ENCODE measurements at regions not wholly inside any gene's neighbourhood (a gene's known extent, or its start where the extent isn't known, plus 50 kb on each side); places are given as distances from the start of the nearest gene placed in this dataset.
A peak's percentile ranks its signal among the peaks of the same experiment; 100 is the strongest.

GRCh38 chr21:38743772-38744529, 61.8 kb upstream of the ETS2 start:
- H3K36me3 ChIP-seq (ENCODE audit: insufficient read depth, low read length) = no peaks in the 10 kb centered on the region

GRCh38 chr21:38744861-38745260, 60.9 kb upstream of the ETS2 start:
- Histone ChIP-seq H3K4me1 (ENCODE audit: insufficient read depth, low read length) (peaks cover 11% of the 10 kb centered on the region), H3K27ac (ENCODE audit: low read depth, low read length) (no peak overlapping the region), H3K36me3 (ENCODE audit: insufficient read depth, low read length) (no peaks in the 10 kb centered on the region), H3K27me3 (ENCODE audit: insufficient read depth, low read length, poor library complexity, severe bottlenecking) (no peaks in the 10 kb centered on the region), H3K4me3 (ENCODE audit: low read length) (no peak overlapping the region), H3K9me3 (ENCODE audit: low read length) (no peaks in the 10 kb centered on the region)
- ChIA-PET CTCF (no interaction called here), POLR2A (no interaction called here)
- Mint-ChIP-seq H3K36me3 (peaks cover 0 to 3% (median 0%) of the 10 kb centered on the region in 3 donors), H3K9me3 (no peaks in the 10 kb centered on the region), H3K27ac (no peak overlapping the region), H3K4me3 (no peak overlapping the region), H3K4me1 (peaks cover 16 to 20% (median 16%) of the 10 kb centered on the region in 3 donors), H3K27me3 (peaks cover 5 to 18% of the 10 kb centered on the region in 2 donors)
- DNase-seq = no peak

More at GRCh38 chr21:38743772-38744529, 61.8 kb upstream of the ETS2 start:
- Histone ChIP-seq H3K27ac (ENCODE audit: low read depth, low read length) (no peak overlapping the region), H3K27me3 (ENCODE audit: insufficient read depth, low read length, poor library complexity, severe bottlenecking) (no peaks in the 10 kb centered on the region), H3K9me3 (ENCODE audit: low read length) (no peaks in the 10 kb centered on the region), H3K4me3 (ENCODE audit: low read length) (no peak overlapping the region), H3K4me1 (ENCODE audit: insufficient read depth, low read length) (peaks cover 11% of the 10 kb centered on the region)
- Mint-ChIP-seq H3K9me3 (no peaks in the 10 kb centered on the region), H3K4me3 (no peak overlapping the region), H3K36me3 (peaks cover 0 to 3% (median 0%) of the 10 kb centered on the region in 3 donors), H3K27me3 (peaks cover 5 to 18% of the 10 kb centered on the region in 2 donors), H3K27ac (no peak overlapping the region), H3K4me1 (peaks cover 16 to 23% (median 19%) of the 10 kb centered on the region in 3 donors)
- no peak for DNase-seq
- ChIA-PET POLR2A (interaction anchor here (0.6 kb wide), 1 partner anchor 9 kb away, joined by 5 read pairs; no protein-coding TSS in a partner anchor), CTCF (no interaction called here)

GRCh38 chr21:38747810-38748209, 57.9 kb upstream of the ETS2 start:
- H3K4me3 Mint-ChIP-seq = no peak overlapping the region
- peaks cover 0 to 3% (median 0%) of the 10 kb centered on the region in 3 donors for H3K36me3 Mint-ChIP-seq
- no peak overlapping the region for H3K27ac Mint-ChIP-seq
- H3K27me3 Mint-ChIP-seq = peaks cover 8 to 21% of the 10 kb centered on the region in 2 donors
- no peak for DNase-seq
- Histone ChIP-seq H3K9me3 (ENCODE audit: low read length) (no peaks in the 10 kb centered on the region), H3K4me1 (ENCODE audit: insufficient read depth, low read length) (no peaks in the 10 kb centered on the region), H3K27ac (ENCODE audit: low read depth, low read length) (no peak overlapping the region), H3K36me3 (ENCODE audit: insufficient read depth, low read length) (no peaks in the 10 kb centered on the region), H3K27me3 (ENCODE audit: insufficient read depth, low read length, poor library complexity, severe bottlenecking) (no peaks in the 10 kb centered on the region), H3K4me3 (ENCODE audit: low read length) (no peak overlapping the region)
- H3K4me1 Mint-ChIP-seq = no peaks in the 10 kb centered on the region
- POLR2A ChIA-PET = no interaction called here
- CTCF ChIA-PET = no interaction called here
- no peaks in the 10 kb centered on the region for H3K9me3 Mint-ChIP-seq

DNA sequence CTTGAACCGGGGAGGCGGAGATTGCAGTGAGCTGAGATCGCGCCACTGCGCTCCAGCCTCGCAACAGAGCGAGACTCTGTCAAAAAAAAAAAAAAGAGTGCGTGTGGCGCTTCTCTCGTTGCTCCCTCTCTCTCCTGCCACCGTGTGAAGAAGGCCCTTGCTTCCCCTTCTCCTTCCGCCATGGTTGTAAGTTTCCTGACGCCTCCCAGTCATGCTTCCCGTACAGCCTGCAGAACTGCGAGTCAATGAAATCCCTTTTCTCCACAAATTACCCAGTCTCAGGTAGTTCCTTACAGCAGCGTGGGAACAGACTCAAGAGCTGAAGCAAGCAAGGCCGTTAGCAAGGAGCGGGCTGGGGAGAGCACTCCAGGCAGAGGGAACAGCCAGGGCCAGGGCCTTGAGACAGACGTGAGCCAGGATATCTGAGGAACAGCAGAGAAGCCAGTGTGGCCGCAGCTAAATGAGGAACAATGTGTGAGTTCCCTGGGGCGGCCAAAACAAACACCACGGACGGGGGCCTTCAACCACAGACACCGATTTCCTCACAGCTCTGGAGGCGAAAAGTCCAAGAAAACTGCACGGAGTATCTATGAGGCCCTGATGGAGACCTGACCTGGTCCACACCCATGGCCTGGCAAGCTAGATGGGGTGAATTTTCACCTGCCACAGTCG, 54.2 kb upstream of the ETS2 start:
- H3K4me1 Mint-ChIP-seq = peaks cover 8 to 14% (median 13%) of the 10 kb centered on the region in 3 donors
- Histone ChIP-seq H3K4me3 (ENCODE audit: low read length) (no peak overlapping the region), H3K9me3 (ENCODE audit: low read length) (no peaks in the 10 kb centered on the region), H3K4me1 (ENCODE audit: insufficient read depth, low read length) (no peaks in the 10 kb centered on the region), H3K36me3 (ENCODE audit: insufficient read depth, low read length) (no peaks in the 10 kb centered on the region), H3K27me3 (ENCODE audit: insufficient read depth, low read length, poor library complexity, severe bottlenecking) (no peaks in the 10 kb centered on the region), H3K27ac (ENCODE audit: low read depth, low read length) (no peak overlapping the region)
- DNase-seq = no peak
- H3K36me3 Mint-ChIP-seq = peaks cover 0 to 3% (median 0%) of the 10 kb centered on the region in 3 donors
- no peaks in the 10 kb centered on the region for H3K9me3 Mint-ChIP-seq
- peak overlapping the region in 1 of 8 donors; percentile 61 for H3K27ac Mint-ChIP-seq
- CTCF ChIA-PET = interaction anchor here (1.1 kb wide), 1 partner anchor 56 kb away, joined by 6 read pairs; no protein-coding TSS in a partner anchor
- POLR2A ChIA-PET = no interaction called here
- no peak overlapping the region for H3K4me3 Mint-ChIP-seq
- H3K27me3 Mint-ChIP-seq = peaks cover 8 to 12% of the 10 kb centered on the region in 2 donors

- Histone ChIP-seq H3K27ac (ENCODE audit: low read depth, low read length) (no peak overlapping the region), H3K36me3 (ENCODE audit: insufficient read depth, low read length) (no peaks in the 10 kb centered on the region), H3K4me1 (ENCODE audit: insufficient read depth, low read length) (no peaks in the 10 kb centered on the region), H3K9me3 (ENCODE audit: low read length) (no peaks in the 10 kb centered on the region), H3K27me3 (ENCODE audit: insufficient read depth, low read length, poor library complexity, severe bottlenecking) (no peaks in the 10 kb centered on the region), H3K4me3 (ENCODE audit: low read length) (no peak overlapping the region)
- Mint-ChIP-seq H3K36me3 (no peaks in the 10 kb centered on the region), H3K27ac (no peak overlapping the region), H3K4me3 (no peak overlapping the region), H3K27me3 (peaks cover 8% of the 10 kb centered on the region in 2 donors), H3K4me1 (peaks cover 8 to 14% (median 13%) of the 10 kb centered on the region in 3 donors), H3K9me3 (no peaks in the 10 kb centered on the region)
- CTCF ChIA-PET = no interaction called here
- POLR2A ChIA-PET = no interaction called here
- DNase-seq = no peak
Observed at GRCh38 chr21:38752051-38752505, 53.7 kb upstream of the ETS2 start.

GRCh38 chr21:38753114-38753513, 52.6 kb upstream of the ETS2 start:
- no peaks in the 10 kb centered on the region for H3K27me3 ChIP-seq (ENCODE audit: insufficient read depth, low read length, poor library complexity, severe bottlenecking)
- DNase-seq = no peak
- Mint-ChIP-seq H3K9me3 (no peaks in the 10 kb centered on the region), H3K27me3 (peaks cover 3 to 9% of the 10 kb centered on the region in 2 donors), H3K4me1 (peaks cover 8 to 14% (median 13%) of the 10 kb centered on the region in 3 donors), H3K27ac (no peak overlapping the region), H3K4me3 (no peak overlapping the region), H3K36me3 (no peaks in the 10 kb centered on the region)
- H3K4me3 ChIP-seq (ENCODE audit: low read length) = no peak overlapping the region
- H3K27ac ChIP-seq (ENCODE audit: low read depth, low read length) = no peak overlapping the region
- ChIA-PET POLR2A (interaction anchor here (0.6 kb wide), 1 partner anchor 9 kb away, joined by 5 read pairs; no protein-coding TSS in a partner anchor), CTCF (interaction anchor here (0.8 kb wide), 1 partner anchor 18 kb away, joined by 3 read pairs; no protein-coding TSS in a partner anchor)
- H3K9me3 ChIP-seq (ENCODE audit: low read length) = no peaks in the 10 kb centered on the region
- no peaks in the 10 kb centered on the region for H3K4me1 ChIP-seq (ENCODE audit: insufficient read depth, low read length)
- no peaks in the 10 kb centered on the region for H3K36me3 ChIP-seq (ENCODE audit: insufficient read depth, low read length)

GRCh38 chr21:38753557-38753971, 52.2 kb upstream of the ETS2 start:
- no peak for DNase-seq
- Histone ChIP-seq H3K36me3 (ENCODE audit: insufficient read depth, low read length) (no peaks in the 10 kb centered on the region), H3K9me3 (ENCODE audit: low read length) (no peaks in the 10 kb centered on the region), H3K27me3 (ENCODE audit: insufficient read depth, low read length, poor library complexity, severe bottlenecking) (no peaks in the 10 kb centered on the region), H3K27ac (ENCODE audit: low read depth, low read length) (no peak overlapping the region), H3K4me3 (ENCODE audit: low read length) (no peak overlapping the region), H3K4me1 (ENCODE audit: insufficient read depth, low read length) (no peaks in the 10 kb centered on the region)
- CTCF ChIA-PET = interaction anchor here (0.8 kb wide), 1 partner anchor 18 kb away, joined by 3 read pairs; no protein-coding TSS in a partner anchor
- no peaks in the 10 kb centered on the region for H3K9me3 Mint-ChIP-seq
- no peaks in the 10 kb centered on the region for H3K36me3 Mint-ChIP-seq
- peaks cover 8 to 14% (median 13%) of the 10 kb centered on the region in 3 donors for H3K4me1 Mint-ChIP-seq
- POLR2A ChIA-PET = no interaction called here
- no peak overlapping the region for H3K4me3 Mint-ChIP-seq
- no peak overlapping the region for H3K27ac Mint-ChIP-seq
- H3K27me3 Mint-ChIP-seq = peaks cover 3 to 8% of the 10 kb centered on the region in 2 donors
